ENCODE measurements at regions not wholly inside any gene's neighbourhood (a gene's known extent, or its start where the extent isn't known, plus 50 kb on each side); places are given as distances from the start of the nearest gene placed in this dataset.

DNA sequence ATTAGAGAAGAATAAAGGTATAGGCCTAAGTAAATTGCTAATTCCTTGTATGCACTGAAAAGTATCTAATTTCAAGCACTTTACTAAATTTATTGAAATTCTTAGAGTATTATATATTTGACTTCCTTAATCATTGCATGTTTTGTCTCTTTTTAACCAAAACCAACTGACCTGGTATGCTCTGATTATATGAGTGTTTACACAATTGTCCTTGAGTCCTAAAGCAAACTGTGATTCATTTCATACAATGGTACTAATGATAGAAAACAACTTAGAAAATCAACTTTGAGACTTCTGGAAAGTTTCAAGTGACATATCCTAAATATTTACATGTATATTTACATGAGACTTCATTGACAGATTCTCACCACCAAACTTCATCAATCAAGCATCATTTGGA lies 1177.1 kb downstream of the ADGRL3 start:
- DNase-seq (ENCODE audit: low read depth in 2 of 2) = no peak

DNA sequence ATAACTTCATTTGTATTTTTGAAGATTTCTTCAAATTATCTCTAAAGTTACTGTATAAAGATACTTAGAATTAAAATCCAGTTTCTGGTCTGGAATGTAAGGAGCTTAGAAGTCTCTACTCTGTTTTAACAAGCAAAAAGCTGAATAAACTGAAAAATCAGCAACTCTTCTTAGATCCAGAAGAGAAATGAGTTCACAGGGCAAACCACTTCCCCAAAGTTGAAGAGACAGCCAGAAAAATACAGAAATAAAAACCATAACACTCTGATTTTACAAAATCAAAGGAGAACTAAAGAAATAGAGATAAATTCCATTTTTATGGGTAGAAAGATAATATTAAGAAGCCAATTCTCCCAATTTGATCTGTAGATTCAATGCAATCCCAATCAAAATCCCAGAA lies 1166.8 kb downstream of the ADGRL3 start:
- DNase-seq (ENCODE audit: low read depth in 2 of 2) = no peak

DNA sequence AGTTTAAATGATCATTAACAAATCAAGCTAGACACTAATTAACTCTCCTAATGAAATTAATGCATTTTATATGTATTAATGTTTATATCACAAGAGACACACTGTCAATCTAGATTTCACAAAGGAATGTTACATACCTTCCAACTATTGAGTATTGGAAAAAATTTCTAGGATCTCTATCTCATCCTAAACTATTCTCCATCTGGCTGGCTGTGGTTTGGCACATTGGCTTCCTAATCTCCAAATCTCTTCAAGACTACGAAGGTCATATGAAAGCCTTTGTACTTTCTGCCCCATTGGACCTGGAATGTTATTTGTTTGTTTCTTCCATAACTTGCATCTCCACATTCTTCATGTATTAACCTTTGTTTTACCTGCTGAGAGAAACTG lies 1160.0 kb downstream of the ADGRL3 start:
- no peak for DNase-seq (ENCODE audit: low read depth in 2 of 2)

DNA sequence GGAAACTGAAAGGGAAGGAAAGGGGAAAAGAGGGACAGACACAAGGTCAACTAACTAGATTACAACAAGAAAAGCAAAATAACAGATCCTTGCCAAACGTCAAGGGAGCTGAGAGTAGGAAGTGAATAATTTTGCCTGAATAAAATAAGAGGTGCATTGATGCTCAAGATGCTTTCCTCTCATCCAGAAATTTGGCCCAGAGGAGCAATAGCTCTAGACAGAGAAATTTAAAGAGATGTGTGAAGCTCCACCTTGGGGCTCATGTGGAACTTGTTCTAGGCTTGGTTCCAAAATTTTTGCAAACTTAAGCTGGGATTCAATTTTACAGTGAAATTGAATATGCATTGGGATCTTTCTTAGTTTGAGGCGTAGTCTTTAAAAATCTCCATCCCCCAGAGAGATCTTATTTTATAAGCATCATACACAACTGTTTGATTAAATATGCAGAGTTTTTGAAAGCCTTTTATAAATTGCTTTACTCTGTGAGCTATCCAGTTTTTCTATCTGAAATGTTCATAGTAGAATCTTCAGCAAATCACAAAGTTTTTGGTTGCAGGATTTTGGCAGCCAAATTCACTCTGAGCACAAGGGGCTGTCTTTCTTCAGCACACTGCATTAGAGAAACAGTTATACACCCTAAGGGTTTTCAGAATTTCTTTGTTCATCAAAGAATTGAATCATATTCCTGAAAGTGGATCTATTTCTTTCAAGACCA lies 1159.5 kb downstream of the ADGRL3 start:
- DNase-seq (ENCODE audit: low read depth in 2 of 2) = no peak

DNA sequence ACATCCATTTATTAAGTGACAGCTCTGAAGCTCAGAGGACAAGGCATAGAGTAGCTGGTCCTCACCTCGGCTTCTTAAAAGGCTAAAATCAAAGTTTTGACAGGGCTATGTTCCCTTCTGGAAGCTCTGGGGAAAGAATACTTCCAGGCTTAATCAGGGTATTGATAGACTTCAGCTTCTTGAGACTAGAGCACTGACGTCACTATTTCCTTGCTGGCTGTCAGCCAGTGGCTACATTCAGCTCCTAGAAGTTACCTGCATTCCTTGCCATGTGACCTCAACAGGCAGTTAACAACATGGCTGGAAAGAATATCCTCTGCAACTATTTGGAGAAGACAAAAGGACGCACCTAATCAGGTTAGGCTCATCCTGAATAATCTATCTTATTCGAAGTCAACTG lies 1144.8 kb downstream of the ADGRL3 start:
- DNase-seq (ENCODE audit: low read depth in 2 of 2) = no peak

DNA sequence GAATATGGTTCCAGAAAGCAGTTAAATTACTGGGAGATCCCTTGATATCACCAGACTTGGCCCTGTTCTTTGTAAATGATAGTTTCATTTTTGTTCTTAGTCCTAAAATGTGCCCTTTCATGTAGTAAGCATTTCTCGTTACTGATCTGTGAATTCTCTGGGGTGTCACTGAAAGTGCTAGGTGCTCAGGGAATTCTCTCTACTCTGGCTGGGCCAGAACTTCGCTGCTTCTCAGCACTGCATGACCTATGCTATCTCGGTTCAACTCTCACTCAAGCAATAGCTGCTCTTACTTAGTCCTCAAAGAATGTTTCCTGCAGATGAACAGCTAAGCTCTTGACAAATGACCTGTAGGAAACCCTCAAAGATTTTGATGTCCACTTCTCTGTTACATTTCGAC lies 1144.3 kb downstream of the ADGRL3 start:
- no peak for DNase-seq (ENCODE audit: low read depth in 2 of 2)

DNA sequence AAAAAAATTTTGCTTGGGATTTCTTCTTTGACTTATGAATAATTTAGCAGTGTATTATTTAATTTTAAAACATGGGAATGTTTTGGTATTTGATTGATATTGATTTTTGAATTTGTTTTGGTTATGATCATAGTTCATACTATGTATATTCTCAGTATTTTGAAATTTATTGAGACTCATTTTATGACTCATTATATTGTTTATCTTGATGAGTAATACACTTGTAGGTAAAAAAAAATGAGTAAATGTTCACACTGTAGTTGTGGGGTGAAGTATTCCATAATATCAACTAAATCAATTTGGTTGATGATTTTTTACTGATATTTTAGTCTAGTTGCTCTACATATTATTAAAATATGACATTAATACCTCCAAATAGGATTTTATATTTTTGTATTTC lies 1142.2 kb downstream of the ADGRL3 start:
- DNase-seq (ENCODE audit: low read depth in 2 of 2) = no peak

DNA sequence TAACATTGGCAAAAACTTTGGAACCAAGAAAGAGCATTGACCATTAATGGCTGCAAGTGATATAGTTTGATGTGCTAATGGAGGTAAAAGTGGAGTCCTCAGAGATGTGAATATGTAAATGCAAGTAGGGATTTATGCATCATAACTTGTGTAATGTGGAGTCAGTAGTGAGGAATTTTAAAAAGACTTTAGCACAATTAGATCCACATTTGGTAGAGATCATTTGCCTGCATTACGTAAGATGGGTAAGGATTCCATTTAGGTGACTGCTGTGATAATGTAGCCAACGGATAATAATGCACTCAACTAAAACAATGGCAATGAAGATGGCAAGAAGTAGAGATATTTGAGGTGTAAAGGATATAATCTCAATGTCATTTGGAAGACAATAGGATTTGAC lies 1128.4 kb downstream of the ADGRL3 start:
- no peak for DNase-seq (ENCODE audit: low read depth in 2 of 2)

DNA sequence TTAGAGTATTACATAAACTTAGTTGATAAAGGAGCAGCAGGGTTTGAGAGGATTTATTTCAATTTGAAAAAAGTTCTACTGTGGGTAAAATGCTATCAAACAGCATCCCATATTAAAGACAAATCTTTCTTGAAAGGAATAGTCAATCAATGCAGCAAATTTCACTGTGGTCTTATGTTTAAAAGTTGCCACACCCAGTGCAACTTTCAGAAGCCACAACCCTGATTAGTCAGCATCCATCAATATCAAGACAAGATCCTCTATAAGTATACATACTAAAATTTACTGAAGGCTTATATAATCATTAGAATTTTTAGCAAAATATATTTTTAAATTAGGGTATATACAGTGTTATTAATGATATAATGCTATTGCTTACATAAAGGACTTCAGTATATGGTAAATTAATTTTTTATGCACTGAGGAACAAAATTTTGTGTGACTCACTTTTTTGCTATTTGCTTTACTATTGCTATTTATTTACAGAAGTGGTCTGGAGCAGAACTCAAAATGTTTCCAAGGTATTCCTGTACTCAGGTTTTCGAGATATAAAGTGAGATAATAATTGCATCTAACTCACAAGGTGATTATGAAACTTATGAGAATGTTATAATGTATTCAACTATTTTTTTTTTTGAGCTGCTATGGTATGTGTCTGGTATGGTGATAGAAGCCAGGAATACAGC lies 1127.6 kb downstream of the ADGRL3 start:
- no peak for DNase-seq (ENCODE audit: low read depth in 2 of 2)

DNA sequence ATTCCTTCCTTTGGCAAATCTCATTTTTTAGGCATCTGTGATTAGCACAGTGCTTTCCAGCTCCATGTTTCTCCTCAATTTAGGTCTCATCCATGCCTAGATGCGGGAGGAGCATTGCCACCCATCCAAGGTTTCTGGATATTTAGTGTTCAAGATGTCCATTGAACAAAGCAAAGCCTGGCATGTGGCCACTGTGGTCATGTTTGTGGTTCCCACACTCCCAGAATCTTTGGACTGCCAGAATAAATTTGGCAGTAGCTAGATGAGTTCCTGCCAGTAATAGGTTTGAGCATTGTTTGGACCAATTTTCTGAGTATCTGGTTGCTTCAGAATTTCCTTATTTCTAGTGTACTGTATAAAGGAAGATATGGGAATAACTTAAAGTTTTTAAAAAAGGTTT lies 1124.1 kb downstream of the ADGRL3 start:
- DNase-seq (ENCODE audit: low read depth in 2 of 2) = no peak

DNA sequence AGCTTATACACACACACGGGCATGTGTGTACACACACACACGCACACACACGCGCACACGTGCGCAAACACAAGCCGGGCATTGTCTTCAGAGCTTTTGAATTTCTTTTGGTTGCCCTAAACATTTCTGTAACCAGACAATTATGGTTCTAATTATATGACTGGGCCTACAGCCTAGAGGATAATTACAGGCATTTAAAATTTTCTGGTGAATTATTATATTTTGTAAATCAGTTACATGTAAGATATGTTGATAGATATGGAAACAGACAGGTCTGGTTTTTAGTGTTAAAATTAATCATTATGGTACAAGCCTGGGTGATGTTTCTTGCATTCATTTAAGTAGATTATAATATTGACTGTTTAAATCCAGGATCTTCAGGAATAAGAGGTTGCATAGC lies 1120.5 kb downstream of the ADGRL3 start:
- DNase-seq (ENCODE audit: low read depth in 2 of 2) = no peak

DNA sequence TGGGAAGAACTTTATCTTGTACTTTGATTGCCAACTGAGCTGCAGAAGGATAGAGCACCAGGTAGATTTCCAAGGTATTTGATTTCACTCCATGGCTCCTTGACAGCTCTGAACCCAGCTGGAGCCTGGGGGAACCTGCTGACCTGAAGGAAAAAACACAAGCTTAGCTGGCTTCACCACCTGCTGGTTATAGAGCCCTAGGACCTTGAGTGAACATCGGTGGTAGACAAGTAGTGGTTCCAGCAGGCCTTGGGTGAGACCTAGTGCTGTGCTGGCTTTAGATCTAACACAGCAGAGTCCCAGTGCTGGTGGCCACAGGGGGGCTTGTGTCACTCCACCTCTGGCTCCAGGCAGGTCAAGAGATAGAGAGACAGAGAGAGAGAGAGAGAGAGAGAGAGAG lies 1102.6 kb downstream of the ADGRL3 start:
- no peak for DNase-seq (ENCODE audit: low read depth in 2 of 2)

DNA sequence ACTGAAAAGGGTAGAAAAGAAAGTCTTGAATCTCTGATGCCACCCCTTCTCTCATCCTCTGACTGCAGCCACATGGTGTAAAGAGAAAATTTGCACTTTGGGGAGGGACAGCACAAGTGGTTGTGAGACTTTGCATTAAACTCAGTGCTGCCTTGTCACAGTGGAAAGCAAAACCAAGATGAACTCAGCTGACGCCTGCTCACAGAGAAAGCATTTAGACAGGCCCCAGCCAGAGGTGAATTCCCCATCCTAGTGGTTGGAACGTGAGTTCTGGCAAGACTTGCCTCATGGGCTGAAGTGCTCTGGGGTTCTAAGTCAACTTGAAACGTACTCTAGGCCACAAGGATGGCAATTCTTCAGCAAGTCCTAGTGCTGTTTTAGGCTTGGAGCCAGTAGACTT lies 1101.4 kb downstream of the ADGRL3 start:
- no peak for DNase-seq (ENCODE audit: low read depth in 2 of 2)

DNA sequence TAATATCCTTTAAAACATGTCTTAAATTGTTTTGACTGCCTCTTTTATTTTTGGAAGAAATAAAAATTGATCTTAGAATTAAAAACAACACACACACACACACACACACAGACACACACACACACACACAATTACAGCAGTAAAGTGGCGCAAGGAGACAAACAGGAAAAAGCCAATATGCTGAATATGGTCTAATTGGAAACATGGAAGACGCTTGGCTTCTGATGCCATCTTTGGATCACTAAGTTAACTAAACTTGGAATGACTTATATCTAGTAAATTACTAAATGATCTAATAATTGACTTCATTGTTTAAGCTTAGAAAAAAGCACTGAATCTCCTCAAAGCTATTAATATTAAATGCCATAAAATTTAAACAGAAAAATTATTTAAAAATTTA lies 1093.4 kb downstream of the ADGRL3 start:
- DNase-seq (ENCODE audit: low read depth in 2 of 2) = no peak

DNA sequence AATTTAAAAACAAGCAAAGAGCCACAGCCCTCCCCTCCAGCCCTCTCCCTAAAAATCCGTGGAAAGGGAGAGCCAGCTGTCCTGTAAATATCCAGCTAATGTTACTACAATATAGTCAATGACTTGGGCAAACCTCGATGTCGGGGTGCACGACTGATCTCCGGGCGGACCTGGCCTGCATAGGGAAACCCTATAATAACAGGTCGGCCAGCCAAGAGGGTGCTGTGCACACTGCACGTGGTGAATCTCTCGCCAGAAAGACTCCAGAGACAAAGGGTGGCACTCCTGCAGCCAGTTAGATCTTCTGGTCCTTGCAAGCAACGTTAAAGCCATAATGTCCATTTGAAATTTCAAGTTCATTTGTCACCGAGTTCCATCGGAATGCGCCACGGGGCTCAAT lies 1092.8 kb downstream of the ADGRL3 start:
- no peak for DNase-seq (ENCODE audit: low read depth in 2 of 2)

DNA sequence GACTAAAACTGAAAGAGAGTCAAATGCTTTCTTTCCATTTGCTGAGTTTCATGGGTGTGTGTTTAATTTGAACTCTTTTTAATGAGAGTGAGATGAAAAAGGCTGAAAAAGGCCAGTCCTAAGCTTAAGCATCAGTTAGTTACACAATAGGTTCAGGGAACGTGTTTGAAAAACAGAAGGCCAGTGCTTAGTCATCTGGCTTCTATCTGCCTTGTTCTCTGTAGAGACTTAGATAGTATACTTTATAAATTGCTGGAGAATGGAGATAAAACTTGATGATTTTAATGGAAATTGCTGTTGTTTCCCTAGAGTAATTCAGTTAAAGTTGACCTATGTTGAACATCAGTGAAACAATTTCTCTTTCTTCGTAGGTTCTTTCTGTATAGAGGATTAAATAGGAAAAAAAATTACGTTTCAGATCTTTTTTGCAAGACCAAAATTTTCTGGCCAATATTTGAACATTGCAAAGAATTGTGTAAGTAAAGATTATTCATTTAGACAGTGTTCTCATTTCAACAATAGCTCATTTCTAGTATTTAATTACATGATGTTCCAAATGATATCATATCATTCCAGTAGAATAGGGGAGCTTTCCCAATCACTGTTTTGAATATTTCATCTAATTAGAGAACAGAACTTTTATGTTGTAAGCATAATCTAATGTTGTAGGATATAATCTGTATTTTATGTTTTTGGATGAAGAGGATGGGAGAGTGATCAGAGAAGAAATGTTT lies 1088.8 kb downstream of the ADGRL3 start:
- no peak for DNase-seq (ENCODE audit: low read depth in 2 of 2)

DNA sequence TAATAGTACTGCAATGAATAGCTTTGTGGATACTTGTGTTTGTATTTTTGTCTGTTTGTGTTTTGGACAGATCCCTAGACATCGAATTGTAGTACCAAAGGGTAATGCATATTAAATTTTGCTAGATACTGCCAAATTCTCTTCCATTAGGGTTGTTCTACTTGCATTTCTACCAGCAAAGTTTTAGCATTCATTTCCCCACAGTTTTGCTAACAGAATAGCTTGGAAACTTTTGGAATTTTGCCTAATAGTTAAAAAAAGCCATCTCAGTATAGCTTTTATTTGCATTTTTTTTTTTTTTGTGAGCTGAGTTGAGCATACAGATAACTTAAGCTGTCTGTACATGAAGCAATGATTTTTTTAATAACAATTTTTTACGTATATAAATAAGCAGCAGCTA lies 1084.9 kb downstream of the ADGRL3 start:
- no peak for DNase-seq (ENCODE audit: low read depth in 2 of 2)

DNA sequence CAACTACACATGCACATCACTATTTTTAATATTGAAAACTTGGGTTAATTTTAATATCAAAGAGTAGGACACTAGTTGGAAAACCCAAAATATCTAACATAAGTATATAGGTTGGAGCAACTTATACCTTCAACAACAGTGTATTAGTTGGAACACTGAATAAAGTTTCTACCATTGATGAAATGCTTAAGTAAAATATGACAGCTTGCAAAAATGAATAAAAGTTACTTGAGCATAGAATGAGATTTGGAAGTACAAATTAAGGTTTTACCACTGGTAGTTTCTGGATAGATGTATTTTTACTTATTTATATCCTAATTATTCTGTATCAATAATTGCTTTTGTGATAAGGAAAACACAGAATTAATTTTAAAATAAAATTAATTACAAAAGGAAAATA lies 1079.6 kb downstream of the ADGRL3 start:
- DNase-seq (ENCODE audit: low read depth in 2 of 2) = no peak

DNA sequence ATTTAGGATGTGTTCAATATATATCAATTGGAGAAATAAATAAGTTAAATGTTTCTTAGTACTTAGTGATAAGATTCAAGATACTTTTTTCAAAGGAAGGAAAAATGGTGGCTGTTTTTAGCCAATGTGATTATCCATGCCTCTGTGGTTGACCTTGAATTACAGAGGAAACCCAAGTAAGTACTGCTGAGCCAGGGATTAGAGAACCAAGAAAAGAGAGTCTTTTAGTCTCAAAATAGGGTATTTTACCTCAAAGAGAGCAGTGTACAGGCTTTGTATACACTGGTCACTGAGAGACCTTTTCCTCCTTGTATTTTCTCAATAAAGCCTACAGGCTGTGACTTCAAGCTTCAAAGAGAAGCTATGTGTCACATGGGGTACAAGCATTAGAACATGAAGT lies 1075.3 kb downstream of the ADGRL3 start:
- no peak for DNase-seq (ENCODE audit: low read depth in 2 of 2)

DNA sequence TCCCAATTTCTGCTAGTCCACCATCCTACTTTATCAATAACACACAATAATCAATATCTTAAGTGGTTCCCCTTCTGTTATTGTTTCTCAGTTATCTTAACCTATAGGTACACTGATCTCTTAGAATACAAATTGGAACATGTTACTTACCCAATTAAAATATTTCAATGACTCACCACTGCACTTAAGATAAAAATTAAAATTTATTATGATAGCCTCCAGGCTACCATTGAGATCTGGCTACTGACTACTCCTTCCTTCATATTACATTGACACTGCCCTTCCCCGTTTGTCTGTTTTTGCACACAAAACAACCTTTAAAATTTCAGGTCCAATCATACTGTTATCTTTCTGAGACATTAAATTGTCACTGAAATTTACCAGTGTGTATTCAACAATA lies 1074.7 kb downstream of the ADGRL3 start:
- no peak for DNase-seq (ENCODE audit: low read depth in 2 of 2)

DNA sequence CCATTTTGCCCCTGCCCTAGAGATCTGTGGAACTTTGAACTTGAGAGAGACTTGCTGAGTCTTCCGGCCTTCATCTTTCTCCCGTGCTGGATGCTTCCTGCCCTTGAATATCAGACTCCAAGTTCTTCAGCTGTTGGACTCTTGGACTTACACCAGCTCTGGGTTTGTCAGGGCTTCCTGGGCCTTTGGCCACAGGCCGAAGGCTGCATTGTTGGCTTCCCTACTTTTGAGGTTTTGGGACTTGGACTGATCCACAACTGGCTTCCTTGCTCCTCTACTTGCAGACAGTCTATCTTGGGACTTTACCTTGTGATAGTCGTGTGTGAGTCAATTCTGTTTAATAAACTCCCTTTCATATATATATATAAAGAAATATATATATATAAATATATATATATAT lies 1071.0 kb downstream of the ADGRL3 start:
- no peak for DNase-seq (ENCODE audit: low read depth in 2 of 2)

DNA sequence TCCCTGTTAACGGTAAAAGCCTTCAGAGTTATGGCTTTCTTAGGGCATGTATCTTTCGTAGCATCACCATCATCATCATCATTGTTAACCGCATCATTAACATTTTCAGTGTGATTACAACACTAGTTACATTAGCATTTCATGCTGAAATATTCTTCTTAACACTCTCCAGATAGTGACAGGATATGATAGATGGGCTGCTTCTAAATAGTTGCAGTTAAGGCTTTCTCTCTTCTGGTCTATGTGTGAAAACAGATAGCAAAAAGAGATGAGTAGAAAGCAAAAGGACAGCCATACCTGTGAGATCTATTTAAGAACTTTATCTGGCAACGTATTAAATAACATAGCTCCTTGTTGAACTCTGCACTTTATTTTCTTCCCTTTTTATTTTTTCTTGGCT lies 1069.8 kb downstream of the ADGRL3 start:
- DNase-seq (ENCODE audit: low read depth in 2 of 2) = no peak

DNA sequence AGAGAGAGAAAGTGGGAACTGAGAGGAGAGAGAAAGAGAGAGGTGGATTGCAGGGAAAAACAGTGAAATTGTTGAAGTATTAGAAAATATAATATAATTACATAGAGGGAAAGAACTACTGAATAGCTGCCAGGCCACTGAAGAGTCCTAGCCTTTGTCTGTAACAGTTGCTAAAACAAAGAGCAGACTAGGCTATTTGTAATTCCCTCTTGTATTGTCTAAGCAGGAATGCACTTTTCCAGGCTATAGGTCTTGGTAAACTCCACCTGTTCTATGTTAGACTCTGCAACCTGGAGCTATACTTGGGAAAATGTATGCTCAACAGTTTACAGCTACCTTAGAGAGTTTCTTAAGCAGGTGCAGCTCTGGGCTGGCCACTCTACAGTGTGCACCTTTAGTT lies 1063.3 kb downstream of the ADGRL3 start:
- no peak for DNase-seq (ENCODE audit: low read depth in 2 of 2)
